GM12801 (cell line): ENCODE measurements at regions not wholly inside any gene's neighbourhood (a gene's known extent, or its start where the extent isn't known, plus 50 kb on each side); places are given as distances from the start of the nearest gene placed in this dataset.

Experiments used
- TF ChIP-seq, protein P1 (sequence below): IDR thresholded peaks from one replicate; pipeline ENCODE4 v1.5.1; 2011; ENCODE audit warnings: control low read depth; ENCODE audit not compliant: insufficient read length; ENCODE audit errors: extremely low read depth

DNA sequence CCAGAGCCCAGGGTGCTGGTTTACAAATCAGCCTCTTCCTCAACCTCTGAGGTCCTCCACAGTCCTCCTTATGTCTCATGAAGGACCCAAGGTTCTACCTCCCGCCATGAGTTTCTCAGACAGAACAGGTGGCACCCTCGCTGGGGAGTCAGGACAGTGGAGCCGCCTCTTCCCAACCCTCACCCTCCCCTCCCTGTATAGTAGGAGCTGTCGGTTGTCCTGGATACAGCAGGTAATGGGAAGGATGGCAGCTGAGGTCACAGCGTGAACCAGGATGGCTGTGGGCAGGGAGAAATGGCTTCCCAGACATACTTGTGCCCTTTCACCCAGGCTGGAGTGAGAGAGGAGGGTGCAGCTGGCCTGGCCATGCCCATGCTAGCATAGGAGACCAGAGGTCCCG, 134.6 kb downstream of the CHST1 start:
- TF ChIP-seq, protein P1, sequence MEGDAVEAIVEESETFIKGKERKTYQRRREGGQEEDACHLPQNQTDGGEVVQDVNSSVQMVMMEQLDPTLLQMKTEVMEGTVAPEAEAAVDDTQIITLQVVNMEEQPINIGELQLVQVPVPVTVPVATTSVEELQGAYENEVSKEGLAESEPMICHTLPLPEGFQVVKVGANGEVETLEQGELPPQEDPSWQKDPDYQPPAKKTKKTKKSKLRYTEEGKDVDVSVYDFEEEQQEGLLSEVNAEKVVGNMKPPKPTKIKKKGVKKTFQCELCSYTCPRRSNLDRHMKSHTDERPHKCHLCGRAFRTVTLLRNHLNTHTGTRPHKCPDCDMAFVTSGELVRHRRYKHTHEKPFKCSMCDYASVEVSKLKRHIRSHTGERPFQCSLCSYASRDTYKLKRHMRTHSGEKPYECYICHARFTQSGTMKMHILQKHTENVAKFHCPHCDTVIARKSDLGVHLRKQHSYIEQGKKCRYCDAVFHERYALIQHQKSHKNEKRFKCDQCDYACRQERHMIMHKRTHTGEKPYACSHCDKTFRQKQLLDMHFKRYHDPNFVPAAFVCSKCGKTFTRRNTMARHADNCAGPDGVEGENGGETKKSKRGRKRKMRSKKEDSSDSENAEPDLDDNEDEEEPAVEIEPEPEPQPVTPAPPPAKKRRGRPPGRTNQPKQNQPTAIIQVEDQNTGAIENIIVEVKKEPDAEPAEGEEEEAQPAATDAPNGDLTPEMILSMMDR: no peak

DNA sequence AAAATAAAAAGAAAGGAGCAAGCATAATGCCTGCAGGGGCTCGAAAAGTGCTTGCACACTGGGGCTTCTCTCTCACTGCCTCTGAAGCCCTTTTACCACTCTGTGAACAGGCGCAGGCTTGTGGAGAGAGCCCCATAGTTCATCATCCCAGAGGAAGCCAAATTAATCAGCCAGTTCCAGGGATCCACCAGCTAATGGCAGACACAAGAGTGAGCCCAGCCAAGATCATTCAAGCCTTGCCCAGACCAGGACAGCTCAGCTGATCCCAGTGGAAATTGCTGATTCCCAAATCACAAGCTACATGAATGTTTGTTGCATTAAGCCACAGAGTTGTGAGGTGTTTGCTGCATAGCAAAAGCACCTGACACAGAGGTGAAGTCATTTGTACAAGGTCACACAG, 135.3 kb downstream of the CHST1 start:
- TF ChIP-seq, protein P1: no peak

DNA sequence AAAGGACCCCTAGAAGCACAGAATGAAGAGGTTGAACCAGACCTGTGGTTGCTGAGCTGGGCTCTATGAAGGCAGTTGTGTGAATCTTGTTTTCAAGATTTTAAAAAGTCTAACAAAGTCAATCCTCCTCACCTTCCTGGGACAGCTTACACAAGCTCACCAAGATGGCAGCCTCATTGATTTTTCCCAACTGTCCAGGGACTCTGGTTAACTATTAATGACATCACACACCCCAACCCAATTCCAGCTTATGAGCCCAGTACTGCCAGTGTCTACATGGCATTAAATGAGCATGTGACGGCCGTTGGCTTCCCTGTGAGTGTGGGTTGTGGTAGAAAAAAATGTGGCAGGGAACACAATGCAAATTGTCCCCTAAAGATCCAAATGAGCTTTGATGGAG, 137.0 kb downstream of the CHST1 start:
- TF ChIP-seq, protein P1: no peak

DNA sequence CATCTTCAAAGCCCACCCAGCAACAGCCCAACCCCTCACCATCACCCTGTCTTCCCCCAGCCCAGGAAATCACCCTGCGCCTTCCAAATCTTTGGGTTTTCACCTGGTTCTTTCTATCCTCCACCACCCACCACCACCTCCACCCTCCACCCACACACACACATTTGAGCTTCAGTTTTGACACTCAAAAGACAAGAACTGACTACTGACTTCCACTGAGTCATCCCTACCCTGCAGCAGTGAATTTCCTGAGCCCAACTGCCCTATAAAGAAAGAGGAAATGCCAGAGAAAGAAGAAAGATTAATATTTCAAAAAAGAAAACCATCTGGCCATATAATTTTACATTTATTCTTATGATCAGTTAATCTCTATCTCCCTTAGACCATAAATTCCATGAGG, 137.5 kb downstream of the CHST1 start:
- TF ChIP-seq, protein P1: no peak

DNA sequence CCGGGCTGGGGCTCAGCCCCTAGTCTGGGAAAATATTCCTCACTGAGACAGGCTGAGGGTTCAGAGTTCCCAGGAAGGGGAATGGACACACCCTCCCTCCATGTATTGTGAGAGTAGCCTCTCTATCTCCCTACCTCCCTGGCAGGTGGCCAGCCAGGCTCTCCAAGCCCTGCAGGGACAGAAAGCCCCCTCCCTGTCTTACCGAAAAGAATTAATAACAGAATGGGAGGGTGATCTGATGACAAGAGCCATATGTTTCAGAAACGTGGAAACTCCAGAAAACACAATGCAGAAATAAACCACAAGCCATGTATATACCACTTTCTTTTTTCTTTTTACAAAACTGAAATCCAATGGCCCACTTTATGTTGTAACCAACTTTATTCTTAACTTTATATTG, 140.0 kb downstream of the CHST1 start:
- TF ChIP-seq, protein P1: no peak

DNA sequence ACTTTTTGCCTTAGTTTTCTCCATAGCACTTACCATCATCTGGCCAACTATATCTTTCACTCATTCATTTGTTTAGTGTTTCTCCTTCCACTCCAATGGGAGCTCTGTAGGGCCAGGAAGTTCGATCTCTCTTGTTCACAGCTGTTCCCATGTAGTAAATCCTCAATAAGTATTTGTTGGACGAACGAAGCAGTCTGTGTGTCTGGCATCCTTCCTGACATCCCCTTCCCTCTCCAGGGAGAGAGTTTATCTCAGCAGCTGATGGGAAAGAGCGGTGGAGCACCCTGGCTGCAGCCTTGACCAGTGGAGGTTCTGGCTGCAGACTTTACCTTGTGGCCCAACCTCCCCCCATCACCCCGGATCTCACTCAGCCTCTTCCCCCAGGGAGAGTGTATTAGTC, 141.7 kb downstream of the CHST1 start:
- TF ChIP-seq, protein P1: no peak

DNA sequence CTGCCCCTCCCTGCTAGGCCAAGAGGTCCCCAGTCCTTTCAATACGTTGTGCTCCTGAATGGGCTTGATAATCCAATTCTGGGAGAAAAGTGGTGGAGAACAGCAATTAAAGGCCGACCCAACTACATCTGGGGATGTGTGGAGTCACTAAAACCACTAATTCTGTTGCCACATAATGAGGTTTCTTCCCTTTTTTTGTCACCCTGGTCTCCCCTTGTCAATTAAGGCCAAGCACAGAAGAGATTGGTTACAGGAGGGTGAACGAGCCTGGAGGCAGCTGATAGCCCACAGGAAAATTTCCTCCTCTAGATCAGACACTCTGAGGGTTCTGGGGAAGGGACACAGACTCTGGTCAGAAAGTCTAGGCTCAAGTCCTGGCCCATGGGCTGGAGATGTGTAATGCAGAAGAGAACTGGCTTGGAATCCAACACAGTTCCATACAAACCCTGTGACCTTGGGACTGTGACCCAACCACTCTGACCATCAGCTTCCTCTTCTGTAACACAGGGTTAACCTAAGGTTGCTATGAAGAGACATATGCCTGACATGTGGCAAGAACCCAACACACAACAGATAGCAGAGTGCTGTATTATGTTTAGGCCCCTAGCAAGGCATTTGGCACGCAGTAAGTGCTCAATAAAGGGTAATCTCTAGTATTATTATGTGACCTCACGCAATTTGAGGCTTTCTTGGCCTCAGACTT, 146.4 kb downstream of the CHST1 start:
- TF ChIP-seq, protein P1: no peak
